GM13976 (cell line): ENCODE measurements at regions not wholly inside any gene's neighbourhood (a gene's known extent, or its start where the extent isn't known, plus 50 kb on each side); places are given as distances from the start of the nearest gene placed in this dataset.

ENCODE experiments used
- DNase-seq: peaks from one replicate; pipeline ENCODE4 v3.0.0; 2012; ENCODE audit warnings: low spot score
- in situ Hi-C: fragments of 300-500 bp; cut with MboI; formaldehyde crosslinking; loops from one replicate; pipeline ENCODE4 v1.12.0; 2022; ENCODE audit warnings: low sequenced_read_pairs, mixed read lengths, inconsistent platforms; ENCODE audit not compliant: unreplicated experiment
- TF ChIP-seq, protein P1 (sequence below): IDR thresholded peaks from 2 replicates; pipeline ENCODE4 v1.5.1; 2012; ENCODE audit warnings: borderline replicate concordance, mild to moderate bottlenecking; ENCODE audit not compliant: insufficient read depth; ENCODE audit errors: extremely low read depth, missing control alignments, control extremely low read depth

DNA sequence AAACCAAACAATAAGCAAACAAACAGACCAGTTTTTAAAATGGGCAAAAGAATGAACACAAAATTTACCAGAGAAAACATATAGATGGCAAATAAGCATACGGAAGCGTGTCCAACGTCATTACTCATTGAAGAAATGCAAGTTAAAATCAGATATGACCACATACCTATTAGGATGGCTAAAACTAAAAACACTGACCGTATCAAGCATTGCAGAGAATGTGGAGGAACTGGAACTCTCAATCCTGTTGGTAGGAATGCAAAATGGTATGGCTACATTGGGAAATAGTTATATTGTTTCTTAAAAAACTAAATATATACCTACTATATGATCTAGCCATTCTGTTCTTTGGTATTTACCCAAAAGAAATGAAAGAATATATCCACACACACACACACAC lies 129.4 kb upstream of the ACO1 start:
- TF ChIP-seq, protein P1, sequence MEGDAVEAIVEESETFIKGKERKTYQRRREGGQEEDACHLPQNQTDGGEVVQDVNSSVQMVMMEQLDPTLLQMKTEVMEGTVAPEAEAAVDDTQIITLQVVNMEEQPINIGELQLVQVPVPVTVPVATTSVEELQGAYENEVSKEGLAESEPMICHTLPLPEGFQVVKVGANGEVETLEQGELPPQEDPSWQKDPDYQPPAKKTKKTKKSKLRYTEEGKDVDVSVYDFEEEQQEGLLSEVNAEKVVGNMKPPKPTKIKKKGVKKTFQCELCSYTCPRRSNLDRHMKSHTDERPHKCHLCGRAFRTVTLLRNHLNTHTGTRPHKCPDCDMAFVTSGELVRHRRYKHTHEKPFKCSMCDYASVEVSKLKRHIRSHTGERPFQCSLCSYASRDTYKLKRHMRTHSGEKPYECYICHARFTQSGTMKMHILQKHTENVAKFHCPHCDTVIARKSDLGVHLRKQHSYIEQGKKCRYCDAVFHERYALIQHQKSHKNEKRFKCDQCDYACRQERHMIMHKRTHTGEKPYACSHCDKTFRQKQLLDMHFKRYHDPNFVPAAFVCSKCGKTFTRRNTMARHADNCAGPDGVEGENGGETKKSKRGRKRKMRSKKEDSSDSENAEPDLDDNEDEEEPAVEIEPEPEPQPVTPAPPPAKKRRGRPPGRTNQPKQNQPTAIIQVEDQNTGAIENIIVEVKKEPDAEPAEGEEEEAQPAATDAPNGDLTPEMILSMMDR = no peak
- in situ Hi-C loops = loop anchor here (10.0 kb wide), 1 partner anchor 120 kb away; no protein-coding TSS in a partner anchor

GRCh38 chr9:32258482-32258881 lies 126.0 kb upstream of the ACO1 start:
- DNase-seq = no peak
- TF ChIP-seq, protein P1 = no peak
- in situ Hi-C loops = loop anchor here (10.0 kb wide), 1 partner anchor 124 kb away; no protein-coding TSS in a partner anchor

More for the DNA sequence above, 129.4 kb upstream of the ACO1 start:
- DNase-seq = no peak

- no peak for DNase-seq
- in situ Hi-C loops = no loop called here
- TF ChIP-seq, protein P1 = no peak
These were observed 124.1 kb upstream of the ACO1 start for GRCh38 chr9:32260151-32260862.

DNA sequence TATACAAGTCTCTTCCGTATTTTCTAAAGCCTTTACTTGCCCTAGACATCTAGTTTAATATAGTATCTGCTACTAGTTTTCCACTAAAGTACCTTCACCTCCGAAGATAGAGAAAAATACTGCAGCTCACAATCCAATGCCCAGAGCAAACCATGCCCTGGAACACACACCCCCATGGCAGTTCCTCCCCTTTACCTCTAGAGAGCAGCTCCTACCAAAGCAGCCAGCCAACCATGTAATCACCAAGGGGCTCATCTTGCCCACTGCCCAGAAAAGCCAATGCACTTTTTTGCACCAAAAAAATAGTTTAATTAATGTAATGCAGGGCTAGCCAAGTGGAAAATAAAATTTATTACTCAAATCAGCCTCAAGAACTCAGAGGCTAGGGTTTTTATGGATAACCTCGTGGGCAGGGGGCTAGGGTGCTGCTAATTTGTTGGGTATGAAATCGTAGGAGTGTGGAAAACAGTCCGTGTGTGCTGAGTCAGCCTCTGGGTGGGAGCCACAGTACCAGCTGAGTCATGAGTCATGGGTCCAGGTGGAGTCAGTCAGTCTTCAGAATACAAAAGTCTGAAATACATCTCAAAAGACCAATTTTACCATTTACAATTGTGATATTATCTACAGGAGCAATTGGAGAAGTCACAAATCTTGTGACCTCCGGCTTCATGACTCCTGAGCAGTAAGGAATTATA lies 120.1 kb upstream of the ACO1 start:
- in situ Hi-C loops = no loop called here
- TF ChIP-seq, protein P1 = no peak
- no peak for DNase-seq

DNA sequence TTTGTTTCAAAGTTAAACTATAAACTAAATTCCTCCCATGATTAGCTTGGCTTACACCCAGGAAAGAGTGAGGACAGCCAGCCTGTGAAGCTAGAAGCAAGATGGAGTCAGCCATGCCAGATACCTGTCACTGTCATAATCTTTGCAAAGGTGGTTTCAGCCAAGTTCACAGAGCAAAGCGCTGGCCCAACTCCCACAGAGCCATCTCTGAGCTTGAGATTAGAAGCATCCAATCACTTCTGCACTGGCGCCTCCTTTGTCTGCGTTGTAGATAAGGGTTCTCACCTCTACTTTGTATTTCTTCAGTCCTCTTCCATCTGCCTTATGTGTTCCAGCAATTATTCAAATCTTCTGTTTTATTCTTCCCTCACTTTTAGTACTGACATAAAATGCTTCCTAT lies 119.4 kb upstream of the ACO1 start:
- in situ Hi-C loops = no loop called here
- TF ChIP-seq, protein P1 = no peak
- DNase-seq = no peak

DNA sequence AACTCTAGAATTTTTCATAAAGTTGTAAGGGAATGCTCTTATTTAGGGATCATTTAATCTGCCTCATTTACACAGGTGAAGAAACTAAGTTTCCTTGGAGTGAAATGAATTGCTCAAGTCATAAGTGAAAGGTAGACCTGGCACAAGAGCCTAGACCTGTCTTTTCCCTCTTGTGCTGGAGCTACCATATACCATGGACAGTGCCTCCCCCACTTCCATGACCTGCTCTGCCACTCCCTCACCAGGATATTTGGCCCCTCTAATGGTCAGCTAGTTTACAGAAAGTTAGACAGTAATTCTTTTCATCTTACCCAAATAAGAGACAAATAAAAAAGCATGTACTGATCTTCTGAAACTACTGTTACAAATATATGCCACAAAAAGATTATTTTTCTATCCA lies 105.5 kb upstream of the ACO1 start:
- DNase-seq = no peak
- TF ChIP-seq, protein P1 = no peak
- in situ Hi-C loops = no loop called here
